Neural progenitor cell (in vitro differentiated cells): ENCODE measurements at regions not wholly inside any gene's neighbourhood (a gene's known extent, or its start where the extent isn't known, plus 50 kb on each side); places are given as distances from the start of the nearest gene placed in this dataset.

Source experiments
- DNase-seq: peaks from one replicate; pipeline ENCODE4 v3.0.0-alpha.2; 2016; ENCODE audit warnings: low spot score
- H2AFZ ChIP-seq: fragments of 200-600 bp; sonication (generic); replicated peaks from 2 replicates; pipeline ENCODE4 v1.6.1; 2016; ENCODE audit warnings: antibody characterized with exemption
- H3F3A ChIP-seq: fragments of 200-600 bp; sonication (generic); 2 replicates; pipeline ENCODE4 v1.6.1; 2016; ENCODE audit warnings: antibody characterized with exemption, low read depth
- H3K27ac ChIP-seq: fragments of 200-600 bp; sonication (generic); 2 replicates; pipeline ENCODE4 v1.5.1; 2016; ENCODE audit warnings: mild to moderate bottlenecking
- H3K27me3 ChIP-seq: fragments of 200-600 bp; sonication (generic); 2 replicates; pipeline ENCODE4 v1.6.1; 2016; ENCODE audit warnings: mild to moderate bottlenecking, moderate library complexity
- H3K36me3 ChIP-seq: fragments of 200-600 bp; sonication (generic); 2 replicates; pipeline ENCODE4 v1.5.1; 2016
- H3K4me1 ChIP-seq: fragments of 200-600 bp; sonication (generic); 2 replicates; pipeline ENCODE4 v1.6.1; 2016; ENCODE audit warnings: mixed run types
- H3K4me2 ChIP-seq: fragments of 200-600 bp; sonication (generic); 2 replicates; pipeline ENCODE4 v1.6.1; 2016
- H3K4me3 ChIP-seq: fragments of 200-600 bp; sonication (generic); 2 replicates; pipeline ENCODE4 v1.5.1; 2016
- H3K79me2 ChIP-seq: fragments of 200-600 bp; sonication (generic); 2 replicates; pipeline ENCODE4 v1.6.1; 2016; ENCODE audit warnings: low read depth
- H3K9ac ChIP-seq: fragments of 200-600 bp; sonication (generic); 2 replicates; pipeline ENCODE4 v1.6.1; 2016
- H3K9me3 ChIP-seq: fragments of 200-600 bp; sonication (generic); 2 replicates; pipeline ENCODE4 v1.5.1; 2016; ENCODE audit warnings: low read depth
- H4K20me1 ChIP-seq: fragments of 200-600 bp; sonication (generic); 2 replicates; pipeline ENCODE4 v1.6.1; 2016; ENCODE audit warnings: low read depth
- H3K27ac Mint-ChIP-seq: 3 replicates; pipeline ENCODE4 v1.8.0; 2021; ENCODE audit warnings: mixed read lengths
- H3K27me3 Mint-ChIP-seq: 2 replicates; pipeline ENCODE4 v1.8.0; 2022; ENCODE audit warnings: low read depth, mild to moderate bottlenecking, inconsistent platforms, moderate library complexity, mixed read lengths; ENCODE audit not compliant: insufficient read depth
- H3K36me3 Mint-ChIP-seq: 3 replicates; pipeline ENCODE4 v1.8.0; 2021; ENCODE audit warnings: mixed read lengths
- H3K4me1 Mint-ChIP-seq: 3 replicates; pipeline ENCODE4 v1.8.0; 2021; ENCODE audit warnings: mixed read lengths
- H3K4me3 Mint-ChIP-seq: 3 replicates; pipeline ENCODE4 v1.8.0; 2021; ENCODE audit warnings: mild to moderate bottlenecking, moderate library complexity, mixed read lengths
- H3K9me3 Mint-ChIP-seq: 3 replicates; pipeline ENCODE4 v1.8.0; 2020; ENCODE audit warnings: mixed read lengths
- CTCF ChIP-seq: fragments of 200-600 bp; sonication (generic); IDR thresholded peaks from 2 replicates; pipeline ENCODE4 v1.5.1; 2017; ENCODE audit warnings: antibody characterized with exemption, mild to moderate bottlenecking
- EZH2 ChIP-seq: fragments of 200-600 bp; sonication (generic); IDR thresholded peaks from 2 replicates; pipeline ENCODE4 v1.6.1; 2017; ENCODE audit warnings: antibody characterized with exemption, mild to moderate bottlenecking, moderate library complexity
- EZH2phosphoT487 ChIP-seq: fragments of 200-600 bp; sonication (generic); IDR thresholded peaks from 2 replicates; pipeline ENCODE4 v1.6.1; 2017; ENCODE audit warnings: antibody characterized with exemption

- H3F3A ChIP-seq = no peaks in the 10 kb centered on the region
- no peaks in the 10 kb centered on the region for H3K9me3 ChIP-seq
- no peak overlapping the region for H3K9ac ChIP-seq
- Mint-ChIP-seq H3K4me3 (no peak overlapping the region), H3K9me3 (no peaks in the 10 kb centered on the region), H3K36me3 (no peaks in the 10 kb centered on the region), H3K27me3 (peaks cover 6% of the 10 kb centered on the region), H3K27ac (no peak overlapping the region), H3K4me1 (peaks cover 6% of the 10 kb centered on the region)
- no peak overlapping the region for H3K4me3 ChIP-seq
- H3K4me1 ChIP-seq = no peaks in the 10 kb centered on the region
- no peak for DNase-seq
- no peaks in the 10 kb centered on the region for H3K27me3 ChIP-seq
- no peak overlapping the region for H2AFZ ChIP-seq
- no peak for TF ChIP-seq CTCF
- TF ChIP-seq EZH2phosphoT487 = no peak
- no peak for TF ChIP-seq EZH2
- H3K27ac ChIP-seq = no peak overlapping the region
- H3K36me3 ChIP-seq = no peaks in the 10 kb centered on the region
- no peaks in the 10 kb centered on the region for H3K79me2 ChIP-seq
- H4K20me1 ChIP-seq = no peaks in the 10 kb centered on the region
- no peak overlapping the region for H3K4me2 ChIP-seq
Measured at GRCh38 chr15:98393471-98393870, 254.9 kb upstream of the IGF1R start.

- Mint-ChIP-seq H3K36me3 (no peaks in the 10 kb centered on the region), H3K27me3 (peaks cover 8% of the 10 kb centered on the region), H3K4me3 (no peak overlapping the region)
Measured at GRCh38 chr15:98394546-98394945, 253.8 kb upstream of the IGF1R start.

GRCh38 chr15:98395974-98396610, 252.2 kb upstream of the IGF1R start:
- H3K9me3 Mint-ChIP-seq = peaks cover under 1% of the 10 kb centered on the region
- no peak for TF ChIP-seq EZH2phosphoT487
- TF ChIP-seq EZH2 = no peak
- TF ChIP-seq CTCF = no peak
- Histone ChIP-seq H3K36me3 (no peaks in the 10 kb centered on the region), H3K27me3 (no peaks in the 10 kb centered on the region), H3K4me2 (no peak overlapping the region), H4K20me1 (no peaks in the 10 kb centered on the region), H3K9me3 (no peaks in the 10 kb centered on the region), H3F3A (no peaks in the 10 kb centered on the region), H2AFZ (no peak overlapping the region), H3K79me2 (no peaks in the 10 kb centered on the region), H3K4me1 (no peaks in the 10 kb centered on the region), H3K27ac (no peak overlapping the region), H3K4me3 (no peak overlapping the region), H3K9ac (no peak overlapping the region)
- peaks cover 13% of the 10 kb centered on the region for H3K27me3 Mint-ChIP-seq
- H3K4me1 Mint-ChIP-seq = peaks cover 3% of the 10 kb centered on the region
- H3K4me3 Mint-ChIP-seq = no peak overlapping the region
- H3K27ac Mint-ChIP-seq = no peak overlapping the region
- H3K36me3 Mint-ChIP-seq = no peaks in the 10 kb centered on the region
- DNase-seq = no peak

More at GRCh38 chr15:98394546-98394945, 253.8 kb upstream of the IGF1R start:
- H2AFZ ChIP-seq = no peak overlapping the region
- Mint-ChIP-seq H3K4me1 (peaks cover 6% of the 10 kb centered on the region), H3K9me3 (no peaks in the 10 kb centered on the region), H3K27ac (no peak overlapping the region)
- no peak overlapping the region for H3K9ac ChIP-seq
- H3K4me1 ChIP-seq = no peaks in the 10 kb centered on the region
- H3K27me3 ChIP-seq = no peaks in the 10 kb centered on the region
- H3K79me2 ChIP-seq = no peaks in the 10 kb centered on the region
- no peak overlapping the region for H3K4me2 ChIP-seq
- DNase-seq = no peak
- H3K9me3 ChIP-seq = no peaks in the 10 kb centered on the region
- H3K4me3 ChIP-seq = no peak overlapping the region
- H3K36me3 ChIP-seq = no peaks in the 10 kb centered on the region
- no peaks in the 10 kb centered on the region for H4K20me1 ChIP-seq
- no peaks in the 10 kb centered on the region for H3F3A ChIP-seq
- no peak overlapping the region for H3K27ac ChIP-seq
- TF ChIP-seq EZH2phosphoT487 (no peak), CTCF (no peak), EZH2 (no peak)
